Neutrophil (primary cell): ENCODE measurements at regions not wholly inside any gene's neighbourhood (a gene's known extent, or its start where the extent isn't known, plus 50 kb on each side); places are given as distances from the start of the nearest gene placed in this dataset.
"Not testable (repeated sequence)": the region's sequence is repeated elsewhere in the genome, so short reads cannot be mapped to it uniquely, and the experiment has no call there.

Source experiments
- H3K27ac ChIP-seq: fragments of 200-600 bp; sonication (generic); 2 replicates; pipeline ENCODE4 v1.5.1; 2016; ENCODE audit warnings: mild to moderate bottlenecking, moderate library complexity
- H3K27me3 ChIP-seq: fragments of 200-600 bp; sonication (generic); 2 replicates; pipeline ENCODE4 v1.6.0; 2016; ENCODE audit warnings: mild to moderate bottlenecking
- H3K36me3 ChIP-seq: fragments of 200-600 bp; sonication (generic); 2 replicates; pipeline ENCODE4 v1.5.1; 2017
- H3K4me1 ChIP-seq, 2 experiments: fragments of 200-600 bp in 1 of 2; sonication (generic) in 1 of 2; 1 replicate in 1 of 2; 2 replicates in 1 of 2; pipeline versions ENCODE4 v1.5.1 to v1.6.1; 2013 to 2016; ENCODE audit warnings: low read depth in 1 of 2, low read length in 1 of 2, mild to moderate bottlenecking in 1 of 2, moderate library complexity in 1 of 2; ENCODE audit not compliant: control insufficient read depth in 1 of 2, insufficient read depth in 1 of 2
- H3K4me3 ChIP-seq, 2 experiments: fragments of 200-600 bp in 1 of 2; sonication (generic) in 1 of 2; 1 replicate in 1 of 2; 2 replicates in 1 of 2; pipeline ENCODE4 v1.5.1; 2013 to 2016; ENCODE audit warnings: low read depth in 1 of 2, low read length in 1 of 2, mild to moderate bottlenecking in 1 of 2, moderate library complexity in 1 of 2
- H3K9me3 ChIP-seq: fragments of 200-600 bp; sonication (generic); 2 replicates; pipeline ENCODE4 v1.5.1; 2016
- TF ChIP-seq, protein P1 (sequence below): fragments of 200-600 bp; sonication (generic); IDR thresholded peaks from 2 replicates; pipeline ENCODE4 v1.5.1; 2016; ENCODE audit warnings: antibody characterized with exemption

DNA sequence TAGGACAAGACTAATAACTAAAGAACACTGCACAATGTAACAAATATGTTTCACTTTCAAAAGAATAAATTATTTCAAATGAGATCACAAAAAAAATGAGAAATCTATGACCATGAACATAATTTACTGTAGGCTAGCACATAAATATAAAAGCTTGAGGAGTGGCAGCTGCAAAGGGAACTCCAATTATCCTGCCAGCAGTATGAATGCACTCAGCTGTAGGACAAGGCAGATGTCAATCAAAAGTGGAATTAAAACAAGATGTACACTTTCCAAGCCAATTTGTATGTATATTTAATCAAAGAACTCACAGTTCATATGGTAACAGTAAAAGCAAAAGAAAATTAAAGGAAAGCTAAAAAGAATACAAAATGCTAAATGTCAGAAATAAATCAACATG lies 76.6 kb upstream of the NCKAP5 start:
- H3K9me3 ChIP-seq: no peaks in the 10 kb centered on the region

DNA sequence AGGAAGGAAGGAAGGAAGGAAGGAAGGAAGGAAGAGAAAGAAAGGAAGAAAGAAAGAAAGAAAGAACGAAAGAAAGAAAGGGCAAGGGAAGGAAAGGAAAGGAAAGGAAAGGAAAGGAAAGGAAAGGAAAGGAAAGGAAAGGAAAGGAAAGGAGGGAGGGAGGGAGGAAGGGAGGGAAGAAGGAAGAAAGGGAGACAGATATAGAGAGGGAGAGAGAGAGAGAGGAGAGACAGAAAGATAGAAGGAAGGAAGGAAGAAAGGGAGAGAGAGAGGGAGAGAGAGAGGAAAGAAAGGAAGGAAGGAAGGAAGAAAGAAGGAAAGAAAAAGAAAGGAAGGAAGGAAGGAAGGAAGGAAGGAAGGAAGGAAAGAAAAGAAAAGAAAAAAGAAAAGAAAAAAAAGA lies 79.1 kb upstream of the NCKAP5 start:
- H3K4me1 ChIP-seq, H3K27ac ChIP-seq, H3K4me3 ChIP-seq, H3K9me3 ChIP-seq, H3K36me3 ChIP-seq, H3K27me3 ChIP-seq: not testable (repeated sequence)

More for the DNA sequence above, 76.6 kb upstream of the NCKAP5 start:
- Histone ChIP-seq H3K36me3 (no peaks in the 10 kb centered on the region), H3K27ac (no peak overlapping the region), H3K4me1 (no peaks in the 10 kb centered on the region), H3K4me3 (no peak overlapping the region), H3K27me3 (no peaks in the 10 kb centered on the region)
- TF ChIP-seq, protein P1, sequence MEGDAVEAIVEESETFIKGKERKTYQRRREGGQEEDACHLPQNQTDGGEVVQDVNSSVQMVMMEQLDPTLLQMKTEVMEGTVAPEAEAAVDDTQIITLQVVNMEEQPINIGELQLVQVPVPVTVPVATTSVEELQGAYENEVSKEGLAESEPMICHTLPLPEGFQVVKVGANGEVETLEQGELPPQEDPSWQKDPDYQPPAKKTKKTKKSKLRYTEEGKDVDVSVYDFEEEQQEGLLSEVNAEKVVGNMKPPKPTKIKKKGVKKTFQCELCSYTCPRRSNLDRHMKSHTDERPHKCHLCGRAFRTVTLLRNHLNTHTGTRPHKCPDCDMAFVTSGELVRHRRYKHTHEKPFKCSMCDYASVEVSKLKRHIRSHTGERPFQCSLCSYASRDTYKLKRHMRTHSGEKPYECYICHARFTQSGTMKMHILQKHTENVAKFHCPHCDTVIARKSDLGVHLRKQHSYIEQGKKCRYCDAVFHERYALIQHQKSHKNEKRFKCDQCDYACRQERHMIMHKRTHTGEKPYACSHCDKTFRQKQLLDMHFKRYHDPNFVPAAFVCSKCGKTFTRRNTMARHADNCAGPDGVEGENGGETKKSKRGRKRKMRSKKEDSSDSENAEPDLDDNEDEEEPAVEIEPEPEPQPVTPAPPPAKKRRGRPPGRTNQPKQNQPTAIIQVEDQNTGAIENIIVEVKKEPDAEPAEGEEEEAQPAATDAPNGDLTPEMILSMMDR: no peak

DNA sequence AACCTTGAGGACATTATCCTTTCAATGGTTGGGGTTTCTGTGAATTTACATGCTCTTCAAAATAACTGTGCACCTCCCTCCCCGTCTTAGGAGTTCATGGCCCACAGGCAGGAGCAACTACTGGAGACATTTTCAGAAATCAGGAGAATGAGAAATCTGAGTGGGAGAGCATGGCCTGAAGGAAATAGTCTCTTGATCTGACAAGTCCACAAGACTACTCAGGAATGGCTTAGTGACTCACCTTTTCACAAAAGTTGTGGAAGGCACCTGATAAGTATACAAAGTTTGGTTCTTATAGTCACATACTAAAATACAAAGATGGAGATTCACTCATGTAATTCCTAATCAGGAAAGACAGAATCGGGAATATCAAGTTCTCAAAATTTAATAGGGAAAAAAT lies 83.6 kb upstream of the NCKAP5 start:
- Histone ChIP-seq H3K27me3 (no peaks in the 10 kb centered on the region), H3K27ac (no peak overlapping the region), H3K9me3 (no peaks in the 10 kb centered on the region), H3K36me3 (no peaks in the 10 kb centered on the region), H3K4me3 (no peak overlapping the region), H3K4me1 (no peaks in the 10 kb centered on the region)
- TF ChIP-seq, protein P1: no peak

DNA sequence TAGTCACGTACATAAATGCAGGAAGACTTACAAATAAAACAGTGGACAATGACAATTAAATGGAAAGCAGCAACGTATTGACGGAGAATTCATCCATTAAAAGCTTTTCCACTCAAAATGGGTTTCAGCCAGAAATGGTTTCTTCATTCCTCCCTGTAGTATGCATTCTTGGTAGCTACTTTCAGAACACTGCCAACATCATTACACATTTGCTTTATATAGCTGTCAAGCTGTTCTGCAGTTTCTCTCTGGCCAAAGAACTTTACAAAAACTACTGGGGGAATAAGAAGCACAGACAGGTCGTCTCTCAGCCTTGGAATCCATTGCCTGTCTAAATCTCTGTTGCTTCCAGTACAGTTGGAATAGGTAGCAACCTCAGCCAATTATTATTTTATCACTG lies 84.1 kb upstream of the NCKAP5 start:
- Histone ChIP-seq H3K9me3 (no peaks in the 10 kb centered on the region), H3K36me3 (no peaks in the 10 kb centered on the region), H3K27me3 (no peaks in the 10 kb centered on the region), H3K4me3 (no peak overlapping the region), H3K4me1 (no peaks in the 10 kb centered on the region), H3K27ac (no peak overlapping the region)
- TF ChIP-seq, protein P1: no peak

DNA sequence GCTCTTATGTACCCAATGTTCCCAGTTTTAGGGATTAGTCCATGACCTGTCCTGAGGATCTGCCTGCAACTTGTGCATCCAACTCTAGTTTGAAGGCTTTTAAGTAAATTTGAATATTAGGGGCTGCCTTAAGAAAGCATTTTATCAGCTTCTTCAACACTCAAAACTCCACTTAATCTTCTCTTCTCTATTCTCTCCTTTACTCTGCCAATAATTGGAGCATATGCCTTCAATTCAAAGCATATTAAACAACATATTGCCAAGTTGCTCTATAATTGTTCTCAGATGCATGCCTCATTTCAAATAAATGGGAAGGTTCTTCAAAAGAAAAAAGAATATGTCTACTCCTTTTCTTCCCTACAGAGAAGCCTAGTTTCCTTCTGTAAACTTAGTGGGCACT lies 84.8 kb upstream of the NCKAP5 start:
- TF ChIP-seq, protein P1: no peak

DNA sequence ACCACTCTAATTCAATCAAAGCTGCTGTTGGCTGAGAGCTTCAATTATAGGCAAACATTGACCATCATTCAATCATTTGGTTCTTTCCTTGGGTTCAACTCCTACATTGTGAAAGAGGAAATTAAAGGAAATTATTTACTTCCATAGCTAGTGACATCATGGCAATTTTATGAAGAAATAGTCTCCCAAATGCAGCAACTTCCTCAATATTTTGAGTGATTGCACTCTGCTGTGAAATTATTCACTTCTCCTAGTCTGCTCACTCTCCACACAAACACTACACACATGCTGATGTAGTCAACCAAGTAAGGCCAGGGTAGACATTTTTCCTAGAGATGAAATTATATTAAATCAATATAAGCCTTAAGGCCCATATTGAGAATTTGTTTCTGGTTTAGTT lies 86.7 kb upstream of the NCKAP5 start:
- Histone ChIP-seq H3K9me3 (no peaks in the 10 kb centered on the region), H3K4me3 (no peak overlapping the region), H3K4me1 (no peaks in the 10 kb centered on the region), H3K36me3 (no peaks in the 10 kb centered on the region), H3K27ac (no peak overlapping the region), H3K27me3 (no peaks in the 10 kb centered on the region)
- TF ChIP-seq, protein P1: no peak

More for the DNA sequence above, 84.8 kb upstream of the NCKAP5 start:
- Histone ChIP-seq H3K27me3 (no peaks in the 10 kb centered on the region), H3K36me3 (no peaks in the 10 kb centered on the region), H3K9me3 (no peaks in the 10 kb centered on the region), H3K4me1 (no peaks in the 10 kb centered on the region), H3K27ac (no peak overlapping the region), H3K4me3 (no peak overlapping the region)
